H9 (cell line): ENCODE measurements at regions not wholly inside any gene's neighbourhood (a gene's known extent, or its start where the extent isn't known, plus 50 kb on each side); places are given as distances from the start of the nearest gene placed in this dataset.
A peak's percentile ranks its signal among the peaks of the same experiment; 100 is the strongest.

Experiments used
- DNase-seq: peaks from one replicate; pipeline ENCODE4 v3.0.0-alpha.2; 2017
- H2AFZ ChIP-seq: one replicate; pipeline ENCODE4 v1.6.1; 2013; ENCODE audit warnings: mild to moderate bottlenecking, low read length, control low read depth, moderate library complexity
- H2AK5ac ChIP-seq: 2 replicates; pipeline ENCODE4 v1.6.1; 2013; ENCODE audit warnings: low read length, control low read depth, mixed read lengths; ENCODE audit not compliant: insufficient read length
- H2BK120ac ChIP-seq: one replicate; pipeline ENCODE4 v1.6.1; 2013; ENCODE audit warnings: low read depth, mild to moderate bottlenecking, low read length, control low read depth, inconsistent platforms; ENCODE audit not compliant: poor library complexity, severe bottlenecking
- H2BK12ac ChIP-seq: 2 replicates; pipeline ENCODE4 v1.6.1; 2013; ENCODE audit warnings: low read length, control low read depth, mixed read lengths, low read depth; ENCODE audit not compliant: insufficient read length
- H2BK15ac ChIP-seq: 2 replicates; pipeline ENCODE4 v1.6.1; 2013; ENCODE audit warnings: low read depth, low read length, control low read depth
- H2BK20ac ChIP-seq: one replicate; pipeline ENCODE4 v1.6.1; 2013; ENCODE audit warnings: low read depth, mild to moderate bottlenecking, low read length, control low read depth, inconsistent platforms; ENCODE audit not compliant: poor library complexity, severe bottlenecking
- H2BK5ac ChIP-seq: 2 replicates; pipeline ENCODE4 v1.6.1; 2013; ENCODE audit warnings: low read length, control low read depth, mixed read lengths; ENCODE audit not compliant: insufficient read length
- H3K14ac ChIP-seq: 2 replicates; pipeline ENCODE4 v1.6.1; 2013; ENCODE audit warnings: low read length, control low read depth; ENCODE audit not compliant: insufficient read depth
- H3K18ac ChIP-seq: 2 replicates; pipeline ENCODE4 v1.6.1; 2013; ENCODE audit warnings: low read depth, mild to moderate bottlenecking, mixed read lengths, low read length, control low read depth; ENCODE audit not compliant: insufficient read length
- H3K23ac ChIP-seq: 2 replicates; pipeline ENCODE4 v1.6.1; 2013; ENCODE audit warnings: low read length, control low read depth, mixed read lengths, low read depth; ENCODE audit not compliant: insufficient read length
- H3K23me2 ChIP-seq: 2 replicates; pipeline ENCODE4 v1.6.1; 2013; ENCODE audit warnings: low read depth, mild to moderate bottlenecking, mixed read lengths, low read length, control low read depth; ENCODE audit not compliant: insufficient read length, poor library complexity, severe bottlenecking
- H3K27ac ChIP-seq: 2 replicates; pipeline ENCODE4 v1.5.1; 2013; ENCODE audit warnings: low read length, control low read depth, mixed read lengths, low read depth; ENCODE audit not compliant: insufficient read length
- H3K27me3 ChIP-seq: 2 replicates; pipeline ENCODE4 v1.6.1; 2013; ENCODE audit warnings: low read length, control low read depth, inconsistent platforms; ENCODE audit not compliant: insufficient read depth
- H3K4ac ChIP-seq: 2 replicates; pipeline ENCODE4 v1.6.1; 2013; ENCODE audit warnings: low read depth, mild to moderate bottlenecking, control low read depth, inconsistent platforms, low read length, moderate library complexity
- H3K4me1 ChIP-seq: 2 replicates; pipeline ENCODE4 v1.6.1; 2013; ENCODE audit warnings: low read length, control low read depth, inconsistent platforms; ENCODE audit not compliant: insufficient read depth
- H3K4me2 ChIP-seq: 2 replicates; pipeline ENCODE4 v1.6.1; 2013; ENCODE audit warnings: low read length, control low read depth, mixed read lengths; ENCODE audit not compliant: insufficient read length, insufficient read depth
- H3K56ac ChIP-seq: 2 replicates; pipeline ENCODE4 v1.6.1; 2013; ENCODE audit warnings: low read depth, mild to moderate bottlenecking, mixed read lengths, low read length, control low read depth; ENCODE audit not compliant: insufficient read length
- H3K79me1 ChIP-seq: 2 replicates; pipeline ENCODE4 v1.6.1; 2013; ENCODE audit warnings: low read depth, mild to moderate bottlenecking, moderate library complexity, low read length, control low read depth, inconsistent platforms; ENCODE audit not compliant: insufficient read depth, poor library complexity, severe bottlenecking
- H3K79me2 ChIP-seq: 2 replicates; pipeline ENCODE4 v1.6.1; 2013; ENCODE audit warnings: low read length, control low read depth, inconsistent platforms; ENCODE audit not compliant: insufficient read depth
- H3K9ac ChIP-seq: 2 replicates; pipeline ENCODE4 v1.6.1; 2013; ENCODE audit warnings: low read length, control low read depth, mixed read lengths; ENCODE audit not compliant: insufficient read length; ENCODE audit errors: extremely low read depth
- H3K9me3 ChIP-seq: one replicate; pipeline ENCODE4 v1.6.1; 2013; ENCODE audit warnings: low read depth, low read length, inconsistent platforms; ENCODE audit not compliant: control insufficient read depth
- H3T11ph ChIP-seq: one replicate; pipeline ENCODE4 v1.6.1; 2013; ENCODE audit warnings: mild to moderate bottlenecking, low read length, control low read depth, inconsistent platforms
- H4K20me1 ChIP-seq: one replicate; pipeline ENCODE4 v1.6.1; 2013; ENCODE audit not compliant: control insufficient read depth, insufficient read length, insufficient read depth
- H4K5ac ChIP-seq: 2 replicates; pipeline ENCODE4 v1.6.1; 2013; ENCODE audit warnings: low read depth, mild to moderate bottlenecking, mixed read lengths, low read length, control low read depth; ENCODE audit not compliant: insufficient read length
- H4K8ac ChIP-seq: replicated peaks from 2 replicates; pipeline ENCODE4 v1.6.1; 2013; ENCODE audit warnings: low read length, control low read depth, mixed read lengths, low read depth; ENCODE audit not compliant: insufficient read length
- H4K91ac ChIP-seq: 2 replicates; pipeline ENCODE4 v1.6.1; 2013; ENCODE audit warnings: low read depth, mild to moderate bottlenecking, moderate library complexity, mixed read lengths, low read length, control low read depth; ENCODE audit not compliant: insufficient read length
- H3K27ac Mint-ChIP-seq, 3 experiments: 2 replicates in 2 of 3; 3 replicates in 1 of 3; pipeline ENCODE4 v1.8.0; 2020 to 2021; ENCODE audit warnings: mixed read lengths in 3 of 3, mild to moderate bottlenecking in 1 of 3, moderate library complexity in 1 of 3
- H3K27me3 Mint-ChIP-seq: 2 replicates; pipeline ENCODE4 v1.8.0; 2021; ENCODE audit warnings: low read depth, mild to moderate bottlenecking, moderate library complexity, mixed read lengths
- H3K36me3 Mint-ChIP-seq, 3 experiments: 2 replicates in 2 of 3; 3 replicates in 1 of 3; pipeline ENCODE4 v1.8.0; 2020 to 2021; ENCODE audit warnings: low read depth in 3 of 3, mixed read lengths in 3 of 3; ENCODE audit not compliant: insufficient read depth in 1 of 3
- H3K4me1 Mint-ChIP-seq, 2 experiments: 2 replicates each; pipeline ENCODE4 v1.8.0; 2020; ENCODE audit warnings: mixed read lengths in 2 of 2
- H3K4me3 Mint-ChIP-seq, 2 experiments: 2 replicates in 1 of 2; 3 replicates in 1 of 2; pipeline ENCODE4 v1.8.0; 2020 to 2021; ENCODE audit warnings: mild to moderate bottlenecking in 2 of 2, mixed read lengths in 2 of 2, moderate library complexity in 1 of 2
- H3K9me3 Mint-ChIP-seq, 2 experiments: 2 replicates in 1 of 2; 3 replicates in 1 of 2; pipeline ENCODE4 v1.8.0; 2020; ENCODE audit warnings: mild to moderate bottlenecking in 2 of 2, mixed read lengths in 2 of 2, moderate library complexity in 1 of 2
- WGBS: extraction: QIAGEN DNeasy Blood & Tissue Kit; methylation state at CpG from one replicate; pipeline ENCODE4 v1.1.7; 2013; ENCODE audit warnings: missing lambda C conversion rate, low lambda C conversion rate, mixed read lengths; ENCODE audit not compliant: insufficient read length; ENCODE audit errors: extremely low coverage; 5-methylcytosine and 5-hydroxymethylcytosine counted together
- TF ChIP-seq, protein P1 (sequence below): fragments of 200-600 bp; sonication (generic); conservative IDR thresholded peaks from 3 replicates; pipeline ENCODE4 v1.8.0; 2021; ENCODE audit warnings: antibody characterized with exemption, mild to moderate bottlenecking

DNA sequence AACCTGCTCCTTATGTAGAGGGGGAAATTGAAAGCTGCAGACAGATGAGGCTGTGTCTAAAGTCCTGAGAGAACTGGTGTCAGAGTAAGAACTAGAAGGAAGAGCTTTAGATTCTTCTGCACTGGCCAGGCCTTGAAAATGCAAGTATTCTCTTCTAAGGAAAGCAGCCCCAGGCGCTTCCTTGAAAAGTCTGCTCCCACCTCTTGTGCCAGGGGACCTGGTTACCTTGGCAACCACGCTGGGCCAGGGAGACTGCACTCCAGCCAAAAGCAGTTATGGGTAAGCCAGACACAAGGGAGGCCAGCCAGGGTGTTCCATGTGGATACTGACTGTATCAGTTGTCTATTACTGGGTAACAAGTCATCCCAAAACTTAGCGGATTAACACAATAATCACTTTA, 228.6 kb upstream of the SDK2 start:
- WGBS, result no CpG with 5 or more reads among the region's 3 CpGs
- no peak overlapping the region for H4K8ac ChIP-seq

More for the DNA sequence above, 228.6 kb upstream of the SDK2 start:
- DNase-seq, result peak; percentile 57
- H2BK120ac ChIP-seq, result no peak overlapping the region
- H2BK15ac ChIP-seq, result no peak overlapping the region
- no peaks in the 10 kb centered on the region for H3K27me3 ChIP-seq
- no peak overlapping the region for H3K14ac ChIP-seq
- H2BK5ac ChIP-seq, result no peak overlapping the region
- H2AFZ ChIP-seq, result no peak overlapping the region
- Mint-ChIP-seq H3K36me3 (no peaks in the 10 kb centered on the region), H3K27ac (no peak overlapping the region), H3K9me3 (no peaks in the 10 kb centered on the region; a peak in 1 of 5 replicates), H3K4me3 (no peak overlapping the region), H3K27me3 (peaks cover 32% of the 10 kb centered on the region), H3K4me1 (peaks cover 0 to 4% of the 10 kb centered on the region in 2 experiments; a peak in 1 of 4 replicates)
- no peak overlapping the region for H3K27ac ChIP-seq
- H3K4ac ChIP-seq, result no peak overlapping the region
- H2AK5ac ChIP-seq, result no peak overlapping the region
- H3T11ph ChIP-seq, result no peak overlapping the region
- H3K18ac ChIP-seq, result no peak overlapping the region
- no peaks in the 10 kb centered on the region for H3K23me2 ChIP-seq
- H3K9me3 ChIP-seq, result no peaks in the 10 kb centered on the region
- no peak overlapping the region for H4K91ac ChIP-seq
- H3K56ac ChIP-seq, result no peak overlapping the region
- no peak overlapping the region for H3K4me2 ChIP-seq
- no peak overlapping the region for H4K5ac ChIP-seq
- TF ChIP-seq, protein P1, sequence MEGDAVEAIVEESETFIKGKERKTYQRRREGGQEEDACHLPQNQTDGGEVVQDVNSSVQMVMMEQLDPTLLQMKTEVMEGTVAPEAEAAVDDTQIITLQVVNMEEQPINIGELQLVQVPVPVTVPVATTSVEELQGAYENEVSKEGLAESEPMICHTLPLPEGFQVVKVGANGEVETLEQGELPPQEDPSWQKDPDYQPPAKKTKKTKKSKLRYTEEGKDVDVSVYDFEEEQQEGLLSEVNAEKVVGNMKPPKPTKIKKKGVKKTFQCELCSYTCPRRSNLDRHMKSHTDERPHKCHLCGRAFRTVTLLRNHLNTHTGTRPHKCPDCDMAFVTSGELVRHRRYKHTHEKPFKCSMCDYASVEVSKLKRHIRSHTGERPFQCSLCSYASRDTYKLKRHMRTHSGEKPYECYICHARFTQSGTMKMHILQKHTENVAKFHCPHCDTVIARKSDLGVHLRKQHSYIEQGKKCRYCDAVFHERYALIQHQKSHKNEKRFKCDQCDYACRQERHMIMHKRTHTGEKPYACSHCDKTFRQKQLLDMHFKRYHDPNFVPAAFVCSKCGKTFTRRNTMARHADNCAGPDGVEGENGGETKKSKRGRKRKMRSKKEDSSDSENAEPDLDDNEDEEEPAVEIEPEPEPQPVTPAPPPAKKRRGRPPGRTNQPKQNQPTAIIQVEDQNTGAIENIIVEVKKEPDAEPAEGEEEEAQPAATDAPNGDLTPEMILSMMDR, result no peak
- no peak overlapping the region for H2BK20ac ChIP-seq
- H3K79me2 ChIP-seq, result no peaks in the 10 kb centered on the region
- no peaks in the 10 kb centered on the region for H3K4me1 ChIP-seq
- no peaks in the 10 kb centered on the region for H4K20me1 ChIP-seq
- no peak overlapping the region for H3K9ac ChIP-seq
- H2BK12ac ChIP-seq, result no peak overlapping the region
- no peaks in the 10 kb centered on the region for H3K79me1 ChIP-seq
- H3K23ac ChIP-seq, result no peak overlapping the region
